ENCODE measurements at regions not wholly inside any gene's neighbourhood (a gene's known extent, or its start where the extent isn't known, plus 50 kb on each side); places are given as distances from the start of the nearest gene placed in this dataset.

DNA sequence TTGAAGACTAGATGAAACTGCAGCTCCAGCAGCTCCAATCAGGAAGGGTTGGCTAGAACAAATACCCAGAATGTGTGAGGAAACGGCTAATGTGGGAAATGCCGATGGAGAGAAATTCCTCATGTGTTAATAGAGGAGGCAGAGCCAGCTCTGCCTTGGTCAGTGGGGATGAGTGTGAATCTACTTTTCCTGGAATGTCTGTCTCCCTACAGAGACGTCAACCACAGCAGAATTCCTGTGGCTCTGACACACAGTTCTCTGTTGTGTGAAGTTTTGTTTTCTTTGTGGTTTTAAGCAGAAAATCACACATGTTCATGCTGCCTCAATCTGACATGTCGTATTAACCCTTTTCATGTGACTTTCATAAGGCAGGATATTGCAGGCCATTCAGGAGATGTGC lies 476.6 kb upstream of the WWC1 start:
- no peaks in the 10 kb centered on the region for H3K9me3 ChIP-seq (ENCODE audit: control insufficient read depth in 1 of 2, low read length in 2 of 2)
- H3K36me3 ChIP-seq (ENCODE audit: control insufficient read depth in 1 of 2, insufficient read depth in 2 of 2, low read length in 2 of 2), result no peaks in the 10 kb centered on the region
- no peak overlapping the region for H3K27ac ChIP-seq (ENCODE audit: low read length)
- H3K4me1 ChIP-seq (ENCODE audit: control insufficient read depth in 1 of 2, insufficient read depth in 2 of 2, low read length in 2 of 2), result no peaks in the 10 kb centered on the region
- H3K27me3 ChIP-seq (ENCODE audit: low read depth, low read length), result no peaks in the 10 kb centered on the region
- no peak overlapping the region for H3K4me3 ChIP-seq (ENCODE audit: low read depth in 1 of 2, low read length in 2 of 2)

DNA sequence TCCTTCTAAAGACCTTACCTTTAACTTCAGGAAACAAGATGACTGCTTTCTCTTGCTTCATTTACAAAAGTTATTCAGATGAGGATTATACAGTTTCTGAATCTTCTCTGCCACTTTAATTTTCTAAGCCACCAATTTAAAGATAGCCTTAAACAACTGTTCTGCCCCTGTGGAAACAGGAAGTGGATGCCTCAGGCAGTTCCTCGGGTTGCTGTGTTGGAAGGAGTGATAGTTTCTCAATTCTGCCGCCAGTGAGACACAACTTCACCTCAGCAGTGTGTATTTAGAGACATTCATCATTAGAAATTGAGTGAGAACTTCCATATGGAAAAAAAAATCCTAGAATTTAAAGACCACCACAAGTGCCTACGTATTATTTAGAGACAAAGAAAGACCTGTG lies 475.1 kb upstream of the WWC1 start:
- Histone ChIP-seq H3K36me3 (ENCODE audit: control insufficient read depth in 1 of 2, insufficient read depth in 2 of 2, low read length in 2 of 2) (no peaks in the 10 kb centered on the region), H3K4me3 (ENCODE audit: low read depth in 1 of 2, low read length in 2 of 2) (no peak overlapping the region), H3K4me1 (ENCODE audit: control insufficient read depth in 1 of 2, insufficient read depth in 2 of 2, low read length in 2 of 2) (no peaks in the 10 kb centered on the region), H3K27ac (ENCODE audit: low read length) (no peak overlapping the region), H3K27me3 (ENCODE audit: low read depth, low read length) (no peaks in the 10 kb centered on the region), H3K9me3 (ENCODE audit: control insufficient read depth in 1 of 2, low read length in 2 of 2) (no peaks in the 10 kb centered on the region)

GRCh38 chr5:167816864-167817263 lies 474.6 kb upstream of the WWC1 start:
- H3K27ac ChIP-seq (ENCODE audit: low read length), result no peak overlapping the region
- no peaks in the 10 kb centered on the region for H3K27me3 ChIP-seq (ENCODE audit: low read depth, low read length)
- H3K36me3 ChIP-seq (ENCODE audit: control insufficient read depth in 1 of 2, insufficient read depth in 2 of 2, low read length in 2 of 2), result no peaks in the 10 kb centered on the region
- no peak overlapping the region for H3K4me3 ChIP-seq (ENCODE audit: low read depth in 1 of 2, low read length in 2 of 2)
- H3K9me3 ChIP-seq (ENCODE audit: control insufficient read depth in 1 of 2, low read length in 2 of 2), result no peaks in the 10 kb centered on the region
- H3K4me1 ChIP-seq (ENCODE audit: control insufficient read depth in 1 of 2, insufficient read depth in 2 of 2, low read length in 2 of 2), result no peaks in the 10 kb centered on the region

DNA sequence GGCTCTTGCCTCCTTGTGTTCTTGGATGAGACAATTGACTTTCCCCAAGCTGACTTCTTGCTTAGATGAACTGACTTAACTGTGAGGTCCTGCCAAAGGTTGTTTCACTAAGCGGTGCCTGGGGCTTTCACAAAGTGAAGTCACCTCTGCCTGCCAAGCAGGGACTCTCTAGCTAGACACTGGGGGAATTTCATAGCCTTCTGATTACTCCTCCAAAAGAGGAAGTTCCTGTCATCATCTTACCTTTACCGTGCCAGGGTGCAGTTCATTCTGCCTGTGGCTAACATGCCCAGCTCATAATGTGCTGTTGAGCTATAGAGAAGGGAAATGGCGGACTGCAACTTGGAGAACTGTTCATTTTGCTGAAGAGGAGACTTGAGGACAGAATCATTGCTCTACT lies 472.0 kb upstream of the WWC1 start:
- no peak overlapping the region for H3K27ac ChIP-seq (ENCODE audit: low read length)
- H3K4me3 ChIP-seq (ENCODE audit: low read depth in 1 of 2, low read length in 2 of 2), result no peak overlapping the region
- H3K4me1 ChIP-seq (ENCODE audit: control insufficient read depth in 1 of 2, insufficient read depth in 2 of 2, low read length in 2 of 2), result no peaks in the 10 kb centered on the region
- H3K27me3 ChIP-seq (ENCODE audit: low read depth, low read length), result no peaks in the 10 kb centered on the region
- no peaks in the 10 kb centered on the region for H3K36me3 ChIP-seq (ENCODE audit: control insufficient read depth in 1 of 2, insufficient read depth in 2 of 2, low read length in 2 of 2)
- no peaks in the 10 kb centered on the region for H3K9me3 ChIP-seq (ENCODE audit: control insufficient read depth in 1 of 2, low read length in 2 of 2)

DNA sequence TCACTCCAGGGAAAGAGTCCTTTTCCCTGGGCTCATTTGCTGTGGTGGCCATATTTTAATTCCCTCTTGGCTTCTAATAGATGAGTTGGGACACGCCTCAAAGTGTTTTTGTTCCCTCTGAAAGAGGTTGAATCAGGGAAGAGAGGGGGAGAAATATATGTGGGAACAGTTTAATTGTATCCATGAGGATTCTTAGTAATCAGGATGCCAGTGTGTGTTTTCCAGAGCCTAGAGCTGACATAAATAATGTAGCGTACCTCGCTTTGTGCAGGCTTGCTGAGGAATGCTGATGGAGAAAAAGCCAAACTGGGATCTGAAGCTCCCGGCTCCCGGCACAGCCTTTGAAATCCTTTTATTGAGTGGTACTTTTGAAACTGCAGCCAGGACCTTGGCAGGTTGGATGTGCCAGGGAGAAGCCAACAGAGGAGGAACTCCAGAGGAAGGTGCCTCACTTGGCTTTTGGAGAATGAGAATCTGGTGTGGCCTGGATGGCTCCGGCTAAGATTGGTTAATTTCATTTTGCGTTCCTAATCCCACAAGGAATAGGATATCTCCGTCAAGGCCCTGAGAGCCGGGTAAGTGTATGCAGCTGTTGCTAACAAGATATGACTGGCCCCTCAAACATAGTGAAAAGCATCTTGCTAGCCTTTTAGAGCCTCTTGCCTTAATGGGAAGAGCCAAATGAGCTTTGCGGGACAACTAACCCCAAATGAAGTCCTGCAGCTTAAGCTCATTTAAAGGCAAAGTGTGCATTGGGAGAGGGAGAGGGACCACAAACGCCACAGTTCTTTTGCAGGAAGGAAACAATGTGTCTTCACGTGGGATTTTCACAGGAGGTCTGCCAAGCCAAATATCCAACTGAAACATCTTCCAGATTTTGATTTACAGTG lies 471.1 kb upstream of the WWC1 start:
- Histone ChIP-seq H3K36me3 (ENCODE audit: control insufficient read depth in 1 of 2, insufficient read depth in 2 of 2, low read length in 2 of 2) (no peaks in the 10 kb centered on the region), H3K27me3 (ENCODE audit: low read depth, low read length) (no peaks in the 10 kb centered on the region), H3K27ac (ENCODE audit: low read length) (no peak overlapping the region), H3K9me3 (ENCODE audit: control insufficient read depth in 1 of 2, low read length in 2 of 2) (no peaks in the 10 kb centered on the region), H3K4me1 (ENCODE audit: control insufficient read depth in 1 of 2, insufficient read depth in 2 of 2, low read length in 2 of 2) (no peaks in the 10 kb centered on the region), H3K4me3 (ENCODE audit: low read depth in 1 of 2, low read length in 2 of 2) (no peak overlapping the region)

DNA sequence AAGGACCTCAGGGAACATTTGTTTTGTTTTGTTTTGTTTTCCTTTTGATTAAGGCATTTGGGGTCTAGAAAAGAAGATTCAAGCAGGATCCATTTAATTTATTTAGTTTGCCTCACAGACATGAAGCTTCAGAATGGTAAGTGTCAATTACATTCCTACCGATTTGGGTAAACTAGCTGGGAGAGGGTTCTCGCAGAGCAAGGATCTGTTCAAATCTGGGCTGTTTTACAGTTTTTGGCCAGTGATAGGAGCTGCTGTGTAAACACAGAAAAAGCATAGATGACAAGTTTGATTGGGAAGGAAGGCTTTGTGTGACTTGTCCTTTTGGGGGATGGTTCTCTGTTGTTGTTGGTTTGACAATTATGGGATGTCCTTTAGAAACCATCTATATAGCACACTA lies 470.3 kb upstream of the WWC1 start:
- no peak overlapping the region for H3K27ac ChIP-seq (ENCODE audit: low read length)
- H3K4me3 ChIP-seq (ENCODE audit: low read depth in 1 of 2, low read length in 2 of 2), result no peak overlapping the region

GRCh38 chr5:167821669-167822068 lies 469.8 kb upstream of the WWC1 start:
- H3K4me1 ChIP-seq (ENCODE audit: control insufficient read depth in 1 of 2, insufficient read depth in 2 of 2, low read length in 2 of 2), result no peaks in the 10 kb centered on the region
- no peak overlapping the region for H3K27ac ChIP-seq (ENCODE audit: low read length)
- H3K4me3 ChIP-seq (ENCODE audit: low read depth in 1 of 2, low read length in 2 of 2), result no peak overlapping the region
- no peaks in the 10 kb centered on the region for H3K36me3 ChIP-seq (ENCODE audit: control insufficient read depth in 1 of 2, insufficient read depth in 2 of 2, low read length in 2 of 2)
- no peaks in the 10 kb centered on the region for H3K27me3 ChIP-seq (ENCODE audit: low read depth, low read length)
- H3K9me3 ChIP-seq (ENCODE audit: control insufficient read depth in 1 of 2, low read length in 2 of 2), result no peaks in the 10 kb centered on the region

More for the DNA sequence above, 470.3 kb upstream of the WWC1 start:
- Histone ChIP-seq H3K9me3 (ENCODE audit: control insufficient read depth in 1 of 2, low read length in 2 of 2) (no peaks in the 10 kb centered on the region), H3K27me3 (ENCODE audit: low read depth, low read length) (no peaks in the 10 kb centered on the region), H3K36me3 (ENCODE audit: control insufficient read depth in 1 of 2, insufficient read depth in 2 of 2, low read length in 2 of 2) (no peaks in the 10 kb centered on the region), H3K4me1 (ENCODE audit: control insufficient read depth in 1 of 2, insufficient read depth in 2 of 2, low read length in 2 of 2) (no peaks in the 10 kb centered on the region)

DNA sequence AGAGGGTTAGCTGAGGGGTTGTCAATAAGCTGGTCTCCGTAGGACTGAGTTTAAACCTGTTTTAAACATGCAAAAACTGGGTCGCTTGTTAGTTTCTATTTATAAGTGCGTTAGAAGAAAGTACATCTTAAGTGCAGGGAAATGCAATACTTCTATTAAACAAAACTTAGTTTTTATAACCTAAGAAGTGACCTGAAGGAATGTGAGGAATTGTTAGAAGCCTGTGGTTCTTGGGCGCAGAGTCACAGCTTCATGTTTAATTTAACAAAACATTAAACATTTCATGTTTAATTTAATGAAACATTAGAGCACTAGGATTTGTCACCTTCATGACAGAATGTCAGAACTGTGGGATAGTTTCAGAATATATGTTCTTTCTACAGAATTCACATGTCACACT lies 469.2 kb upstream of the WWC1 start:
- Histone ChIP-seq H3K27ac (ENCODE audit: low read length) (no peak overlapping the region), H3K4me1 (ENCODE audit: control insufficient read depth in 1 of 2, insufficient read depth in 2 of 2, low read length in 2 of 2) (no peaks in the 10 kb centered on the region), H3K36me3 (ENCODE audit: control insufficient read depth in 1 of 2, insufficient read depth in 2 of 2, low read length in 2 of 2) (no peaks in the 10 kb centered on the region), H3K4me3 (ENCODE audit: low read depth in 1 of 2, low read length in 2 of 2) (no peak overlapping the region), H3K27me3 (ENCODE audit: low read depth, low read length) (no peaks in the 10 kb centered on the region), H3K9me3 (ENCODE audit: control insufficient read depth in 1 of 2, low read length in 2 of 2) (no peaks in the 10 kb centered on the region)

DNA sequence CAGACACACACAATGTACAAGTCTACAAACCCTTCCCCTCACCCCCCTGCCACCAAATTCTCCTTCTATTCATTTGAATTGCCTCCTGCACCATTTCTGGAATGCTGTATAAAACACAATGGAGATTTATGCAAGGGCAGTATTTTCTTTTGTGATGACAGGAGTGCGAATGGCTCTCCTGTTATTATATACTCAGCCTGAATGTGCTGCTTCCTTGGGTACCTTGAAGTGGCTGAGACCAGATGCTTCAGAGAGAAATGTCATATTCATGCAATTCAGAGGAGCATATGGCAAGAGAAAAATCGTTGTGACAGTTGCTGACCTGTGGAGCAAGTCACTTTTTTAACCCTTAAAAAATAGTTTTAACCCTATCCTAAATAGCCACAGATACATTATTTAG lies 468.0 kb upstream of the WWC1 start:
- H3K9me3 ChIP-seq (ENCODE audit: control insufficient read depth in 1 of 2, low read length in 2 of 2), result no peaks in the 10 kb centered on the region
- H3K27me3 ChIP-seq (ENCODE audit: low read depth, low read length), result no peaks in the 10 kb centered on the region
- H3K4me1 ChIP-seq (ENCODE audit: control insufficient read depth in 1 of 2, insufficient read depth in 2 of 2, low read length in 2 of 2), result no peaks in the 10 kb centered on the region
- H3K4me3 ChIP-seq (ENCODE audit: low read depth in 1 of 2, low read length in 2 of 2), result no peak overlapping the region
- no peaks in the 10 kb centered on the region for H3K36me3 ChIP-seq (ENCODE audit: control insufficient read depth in 1 of 2, insufficient read depth in 2 of 2, low read length in 2 of 2)
- H3K27ac ChIP-seq (ENCODE audit: low read length), result no peak overlapping the region

- no peaks in the 10 kb centered on the region for H3K9me3 ChIP-seq (ENCODE audit: control insufficient read depth in 1 of 2, low read length in 2 of 2)
- H3K27me3 ChIP-seq (ENCODE audit: low read depth, low read length), result no peaks in the 10 kb centered on the region
- no peak overlapping the region for H3K4me3 ChIP-seq (ENCODE audit: low read depth in 1 of 2, low read length in 2 of 2)
- no peaks in the 10 kb centered on the region for H3K36me3 ChIP-seq (ENCODE audit: control insufficient read depth in 1 of 2, insufficient read depth in 2 of 2, low read length in 2 of 2)
- H3K4me1 ChIP-seq (ENCODE audit: control insufficient read depth in 1 of 2, insufficient read depth in 2 of 2, low read length in 2 of 2), result no peaks in the 10 kb centered on the region
- no peak overlapping the region for H3K27ac ChIP-seq (ENCODE audit: low read length)
Measured at GRCh38 chr5:167827766-167828165, 463.7 kb upstream of the WWC1 start.

DNA sequence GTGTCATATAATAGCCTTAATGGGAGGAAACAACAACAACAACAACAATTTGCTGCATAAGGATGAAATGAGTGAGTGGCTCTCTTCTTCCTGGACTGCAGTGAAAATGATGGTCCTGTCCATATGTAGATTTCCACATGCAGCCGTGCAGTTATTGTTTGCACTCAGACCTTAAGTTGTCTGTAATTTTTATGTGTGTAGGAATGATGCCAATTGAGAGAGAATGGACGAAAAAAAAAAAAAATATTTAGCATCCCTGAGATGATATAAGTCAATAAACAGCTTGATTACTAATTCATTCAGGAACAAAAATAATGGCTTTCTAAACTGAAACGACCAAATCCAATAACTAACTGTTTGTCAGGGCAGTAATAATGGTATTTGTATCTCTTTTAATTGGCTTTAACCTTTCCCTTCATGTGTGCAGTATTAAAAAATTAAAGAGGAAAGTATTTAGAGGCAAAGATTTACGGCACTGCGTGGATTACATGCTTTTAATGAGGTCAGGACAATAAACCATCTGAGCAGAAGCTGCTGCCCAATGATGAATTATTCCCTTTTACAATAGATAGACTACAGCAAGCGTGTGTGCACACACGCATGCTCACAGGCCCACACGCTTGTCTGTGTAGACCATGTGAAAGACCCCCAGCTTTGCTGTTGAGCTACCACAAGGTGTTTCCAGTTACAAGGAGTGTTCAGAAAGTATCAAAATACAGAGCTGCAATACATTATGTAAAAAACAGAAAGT lies 459.5 kb upstream of the WWC1 start:
- no peak overlapping the region for H3K27ac ChIP-seq (ENCODE audit: low read length)
- H3K9me3 ChIP-seq (ENCODE audit: control insufficient read depth in 1 of 2, low read length in 2 of 2), result peaks cover 0 to 2% of the 10 kb centered on the region in 2 donors
- H3K36me3 ChIP-seq (ENCODE audit: control insufficient read depth in 1 of 2, insufficient read depth in 2 of 2, low read length in 2 of 2), result no peaks in the 10 kb centered on the region
- no peaks in the 10 kb centered on the region for H3K27me3 ChIP-seq (ENCODE audit: low read depth, low read length)
- no peaks in the 10 kb centered on the region for H3K4me1 ChIP-seq (ENCODE audit: control insufficient read depth in 1 of 2, insufficient read depth in 2 of 2, low read length in 2 of 2)
- no peak overlapping the region for H3K4me3 ChIP-seq (ENCODE audit: low read depth in 1 of 2, low read length in 2 of 2)

All from muscle layer of duodenum (tissue), 2 donors.